ENCODE measurements at regions not wholly inside any gene's neighbourhood (a gene's known extent, or its start where the extent isn't known, plus 50 kb on each side); places are given as distances from the start of the nearest gene placed in this dataset.
"Not testable (repeated sequence)": the region's sequence is repeated elsewhere in the genome, so short reads cannot be mapped to it uniquely, and the experiment has no call there.

- DNase-seq, result no peak
Measured at GRCh38 chr2:217006217-217006616, 146.4 kb upstream of the TNP1 start.

DNA sequence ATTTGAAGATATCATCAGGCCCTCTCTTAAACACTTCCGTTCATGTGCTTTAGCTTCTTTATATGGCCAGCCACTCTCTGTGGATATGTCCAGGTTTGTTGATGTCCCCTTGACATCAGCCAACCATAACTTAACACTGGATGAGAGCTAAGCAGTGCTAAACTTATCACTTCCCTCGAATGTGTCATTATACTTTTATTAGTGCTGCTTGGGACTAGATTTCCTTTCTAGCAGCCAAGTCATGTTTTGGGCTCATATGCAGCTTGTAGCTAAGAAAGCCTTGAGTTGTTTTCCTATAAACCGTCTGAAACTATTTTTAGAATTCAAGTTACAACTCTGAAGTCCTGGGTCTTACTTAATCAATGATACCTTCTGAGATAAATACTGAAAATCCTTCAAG is 144.8 kb upstream of the TNP1 start:
- no peak for DNase-seq

GRCh38 chr2:217001740-217002139 is 141.9 kb upstream of the TNP1 start:
- DNase-seq, result no peak

- DNase-seq, result no peak
Measured at GRCh38 chr2:217000406-217000805, 140.5 kb upstream of the TNP1 start.

DNA sequence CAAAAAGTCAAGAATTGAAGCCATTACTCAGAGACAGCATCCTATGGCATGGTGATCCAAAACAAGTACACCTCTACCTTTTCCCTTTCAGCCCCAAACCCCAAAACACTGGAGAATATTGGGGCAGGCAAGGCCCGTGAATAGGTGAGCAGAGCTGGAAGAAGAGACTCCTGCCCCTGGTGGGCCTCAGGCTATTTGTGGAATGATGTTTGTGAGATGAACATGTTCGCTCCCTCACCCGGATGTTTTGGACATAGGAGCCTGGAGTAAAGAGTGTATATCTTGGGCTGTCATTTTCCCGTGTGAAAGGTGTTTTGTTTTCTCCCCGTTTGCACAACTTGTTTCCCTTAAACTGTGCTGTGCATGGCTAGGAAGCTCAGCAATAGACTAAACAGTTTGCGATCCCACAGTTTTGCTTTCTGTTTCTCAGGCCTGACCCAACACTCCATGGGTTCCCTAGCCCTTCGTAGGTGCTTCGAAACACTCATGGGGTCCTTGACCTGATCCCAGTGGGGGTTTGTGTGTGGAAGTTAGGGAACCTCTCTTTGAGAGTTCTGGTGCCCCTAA is 136.5 kb upstream of the TNP1 start:
- DNase-seq, result no peak

GRCh38 chr2:216994353-216994854 is 134.5 kb upstream of the TNP1 start:
- no peak for DNase-seq

DNA sequence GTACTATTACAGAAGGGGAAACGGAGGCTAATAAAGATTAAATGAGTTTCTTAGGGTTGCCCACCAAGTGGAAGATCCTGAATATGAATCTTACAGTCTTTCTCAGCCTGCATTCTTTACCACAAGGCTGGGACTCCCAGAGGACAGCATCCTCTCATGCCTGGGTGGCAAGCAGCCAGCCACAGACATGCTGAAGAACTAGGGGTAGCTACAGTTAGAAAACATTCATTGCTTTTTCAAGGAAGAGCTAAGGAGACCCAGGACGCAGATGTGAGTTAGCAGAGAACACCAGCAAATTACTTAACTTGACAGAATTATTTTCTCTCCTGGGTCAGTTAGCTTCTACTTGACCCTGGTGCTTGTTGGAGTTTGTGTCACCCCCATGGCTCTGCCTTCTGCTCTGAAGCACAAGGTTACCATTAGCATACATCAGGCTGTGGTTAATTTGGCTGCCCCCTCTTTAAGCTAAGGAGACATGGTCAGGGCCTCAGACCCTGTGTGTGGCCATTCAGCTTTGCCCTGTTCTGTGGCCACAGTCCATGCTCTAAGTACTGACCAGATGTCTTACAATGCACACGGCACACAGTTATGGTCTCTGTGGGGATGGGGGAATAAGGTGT is 132.3 kb upstream of the TNP1 start:
- DNase-seq, result peak; percentile 3

GRCh38 chr2:216991563-216991962 is 131.7 kb upstream of the TNP1 start:
- no peak for DNase-seq

DNA sequence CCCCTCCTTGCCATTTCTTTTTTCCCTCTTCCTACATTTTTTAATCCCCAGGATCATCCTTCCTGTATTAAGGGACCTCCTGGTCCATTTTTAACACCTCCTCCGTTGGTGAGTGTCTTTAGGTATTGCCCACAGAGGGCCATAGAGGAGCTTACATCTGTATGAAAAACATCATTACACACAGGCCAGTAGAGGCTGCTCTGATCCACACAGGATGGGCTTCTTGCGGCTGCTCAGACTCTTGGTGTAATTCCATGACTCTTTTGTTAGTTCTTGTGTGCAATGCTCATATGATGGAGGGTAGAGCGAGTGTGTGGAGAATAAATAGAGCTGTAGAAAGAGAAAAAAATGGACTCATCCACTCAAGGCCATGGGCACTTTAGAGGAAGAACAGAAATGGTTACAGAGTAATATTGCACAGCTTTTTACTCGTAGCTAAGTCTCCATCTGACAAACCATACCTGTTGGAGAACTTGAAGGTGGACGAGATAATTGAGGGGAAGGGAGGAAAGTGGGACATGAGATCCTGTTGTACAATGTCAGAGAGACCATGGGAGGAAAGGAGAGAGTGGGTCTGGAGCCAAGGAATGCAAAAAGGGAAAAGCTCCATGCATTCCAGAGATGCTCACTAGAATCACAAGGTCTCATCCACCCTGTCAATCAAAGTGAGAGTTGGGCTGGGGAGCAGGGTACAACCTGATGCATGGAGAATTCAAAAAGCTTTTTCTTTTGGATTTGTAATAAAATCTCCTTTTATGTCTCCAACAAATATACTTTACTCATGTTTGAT is 129.7 kb upstream of the TNP1 start:
- DNase-seq, result no peak

- DNase-seq, result no peak
Measured at GRCh38 chr2:216987252-216987821, 127.5 kb upstream of the TNP1 start.

- DNase-seq, result peak; percentile 38
Measured at GRCh38 chr2:216985658-216986141, 125.8 kb upstream of the TNP1 start.

DNA sequence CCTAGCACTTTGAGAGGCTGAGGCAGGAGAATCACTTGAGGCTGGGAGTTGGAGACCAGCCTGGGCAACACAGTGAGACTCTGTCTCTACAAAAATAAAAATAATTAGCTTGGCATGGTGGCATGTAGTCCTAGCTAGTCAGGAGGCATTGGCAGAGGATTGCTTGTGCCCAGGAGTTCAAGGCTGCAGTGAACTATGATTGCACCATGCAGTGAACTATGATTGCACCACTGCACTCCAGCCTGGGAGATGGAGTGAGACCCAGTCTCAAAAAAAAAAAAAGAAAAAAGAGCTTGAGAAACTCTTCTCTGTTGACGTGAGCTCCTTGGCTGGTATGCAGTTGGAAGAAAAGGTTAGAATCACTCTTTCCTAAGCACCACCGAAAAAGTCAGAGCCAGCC is 125.1 kb upstream of the TNP1 start:
- no peak for DNase-seq

GRCh38 chr2:216981951-216982350 is 122.1 kb upstream of the TNP1 start:
- DNase-seq, result not testable (repeated sequence)

DNA sequence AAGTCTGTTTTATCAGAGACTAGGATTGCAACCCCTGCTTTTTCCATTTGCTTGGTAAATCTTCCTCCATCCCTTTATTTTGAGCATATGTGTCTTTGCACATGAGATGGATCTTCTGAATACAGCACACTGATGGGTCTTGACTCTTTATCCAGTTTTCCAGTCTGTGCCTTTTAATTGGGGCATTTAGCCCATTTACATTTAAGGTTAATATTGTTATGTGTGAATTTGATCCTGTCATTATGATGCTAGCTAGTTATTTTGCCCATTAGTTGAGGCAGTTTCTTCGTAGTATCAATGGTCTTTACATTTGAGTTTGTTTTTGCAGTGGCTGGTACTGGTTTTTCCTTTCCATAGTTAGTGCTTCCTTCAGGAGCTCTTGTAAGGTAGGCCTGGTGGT is 120.6 kb upstream of the TNP1 start:
- DNase-seq, result not testable (repeated sequence)

- DNase-seq, result no peak
Measured at GRCh38 chr2:216974321-216975302, 114.7 kb upstream of the TNP1 start.

- no peak for DNase-seq
Measured at GRCh38 chr2:216971593-216971992, 111.7 kb upstream of the TNP1 start.

DNA sequence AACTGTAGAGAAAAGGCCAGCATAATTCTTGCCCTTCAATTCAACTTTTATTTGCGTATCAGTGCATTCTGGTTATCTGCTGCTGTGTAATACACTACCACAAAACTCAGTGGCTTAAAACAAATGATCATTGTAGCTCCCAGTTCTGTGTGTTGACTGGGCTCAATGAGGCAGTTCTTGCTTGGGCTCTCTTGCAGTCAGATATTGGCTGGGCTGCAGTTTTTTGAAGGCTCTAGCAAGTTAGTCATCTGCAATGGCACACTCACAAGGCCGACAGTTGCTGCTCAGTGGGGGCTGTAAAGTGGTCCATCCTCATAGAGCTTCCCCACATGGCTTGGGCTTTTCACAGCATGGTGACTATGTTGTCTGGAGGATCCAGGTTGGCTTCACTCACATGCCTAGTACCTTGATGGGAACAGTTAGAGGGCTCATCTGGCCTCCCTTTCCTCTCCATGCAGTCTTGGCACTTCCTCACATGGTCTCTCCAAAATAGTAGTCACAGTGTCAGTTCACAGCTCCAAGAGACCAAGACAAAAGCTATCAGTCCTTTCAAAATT is 110.6 kb upstream of the TNP1 start:
- DNase-seq, result no peak

DNA sequence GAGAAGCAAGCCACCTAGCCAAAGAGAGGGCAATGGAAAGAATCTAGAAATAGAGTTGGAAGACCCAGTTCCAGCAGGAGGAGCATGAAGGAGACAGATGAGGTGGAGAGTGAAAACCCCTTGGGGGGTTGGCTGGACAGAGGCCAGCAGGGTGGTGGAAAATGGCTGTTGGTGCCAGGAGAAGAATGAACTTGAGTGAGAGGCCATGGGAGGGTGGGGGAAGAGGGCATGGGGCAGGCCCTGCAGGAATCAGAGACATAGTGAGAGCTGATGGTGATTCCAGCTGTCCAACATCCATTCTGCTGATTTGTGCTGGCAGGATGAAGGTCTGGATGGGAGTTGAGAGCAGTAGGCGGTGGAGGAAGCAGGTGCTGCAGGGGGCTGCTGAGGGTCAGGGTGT is 108.0 kb upstream of the TNP1 start:
- DNase-seq, result no peak

- DNase-seq, result peak; percentile 59
Measured at GRCh38 chr2:216960671-216961268, 100.9 kb upstream of the TNP1 start.

GRCh38 chr2:216959433-216959832 is 99.6 kb upstream of the TNP1 start:
- DNase-seq, result no peak

DNA sequence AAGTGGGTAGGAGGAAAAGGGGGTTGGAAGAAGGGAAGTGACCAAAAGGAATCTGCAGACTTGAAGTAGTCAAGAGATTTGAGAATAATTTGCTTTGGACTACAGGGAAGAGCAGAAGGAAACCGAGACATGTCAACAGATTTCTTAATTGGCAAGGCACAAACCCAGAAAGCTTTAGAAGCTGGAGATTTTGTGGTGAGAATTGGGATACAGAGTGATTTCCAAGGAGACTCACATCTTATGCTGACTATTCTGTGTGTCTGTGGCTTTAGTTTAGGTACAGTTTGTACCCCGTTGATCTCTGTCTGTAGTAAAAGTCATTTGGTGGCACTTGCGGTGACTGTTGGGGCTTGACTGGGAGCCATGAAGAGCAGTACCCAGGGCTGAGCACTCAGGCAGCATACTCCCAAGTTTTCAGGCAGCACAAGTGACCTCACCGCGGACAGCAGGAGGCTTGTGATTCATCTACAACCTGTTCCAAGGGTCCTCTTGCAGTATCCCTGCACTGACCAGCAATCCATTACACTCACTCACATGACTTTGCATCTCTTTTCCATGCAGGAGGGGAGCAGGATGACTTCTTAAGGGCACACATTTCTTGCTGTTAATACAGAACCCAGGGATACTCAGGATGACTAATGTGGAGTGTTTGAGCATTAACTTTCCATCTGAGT is 97.1 kb upstream of the TNP1 start:
- DNase-seq, result no peak

All from NCI-H2171 (cell line).